HUES6 (cell line): ENCODE measurements at regions not wholly inside any gene's neighbourhood (a gene's known extent, or its start where the extent isn't known, plus 50 kb on each side); places are given as distances from the start of the nearest gene placed in this dataset.

Source experiments
- H3K27ac ChIP-seq: 2 replicates; pipeline ENCODE4 v1.7.0; 2013; ENCODE audit warnings: low read depth, mild to moderate bottlenecking, low read length, inconsistent platforms
- H3K27me3 ChIP-seq: 2 replicates; pipeline ENCODE4 v1.6.1; 2013; ENCODE audit warnings: low read length; ENCODE audit not compliant: control insufficient read depth, insufficient read depth
- H3K36me3 ChIP-seq: 2 replicates; pipeline ENCODE4 v1.6.1; 2013; ENCODE audit warnings: low read length; ENCODE audit not compliant: control insufficient read depth, insufficient read depth
- H3K4me1 ChIP-seq: 2 replicates; pipeline ENCODE4 v1.6.1; 2013; ENCODE audit warnings: low read length; ENCODE audit not compliant: control insufficient read depth, insufficient read depth
- H3K4me3 ChIP-seq: 2 replicates; pipeline ENCODE4 v1.5.1; 2013; ENCODE audit warnings: low read depth, low read length
- H3K9ac ChIP-seq: one replicate; pipeline ENCODE4 v1.6.1; 2013; ENCODE audit warnings: mild to moderate bottlenecking, low read length
- H3K9me3 ChIP-seq: 2 replicates; pipeline ENCODE4 v1.6.1; 2013; ENCODE audit warnings: low read depth, low read length; ENCODE audit not compliant: control insufficient read depth, insufficient read depth

GRCh38 chr2:10520154-10520553 is 72.0 kb upstream of the ODC1 start:
- no peaks in the 10 kb centered on the region for H3K27me3 ChIP-seq
- H3K9ac ChIP-seq, result no peak overlapping the region
- H3K27ac ChIP-seq, result no peak overlapping the region
- no peaks in the 10 kb centered on the region for H3K36me3 ChIP-seq
- peaks cover 15% of the 10 kb centered on the region for H3K9me3 ChIP-seq
- no peak overlapping the region for H3K4me3 ChIP-seq
- no peaks in the 10 kb centered on the region; the same call in 1 of the 2 replicates for H3K4me1 ChIP-seq

GRCh38 chr2:10519394-10519740 is 71.2 kb upstream of the ODC1 start:
- H3K4me3 ChIP-seq, result no peak overlapping the region
- H3K27me3 ChIP-seq, result no peaks in the 10 kb centered on the region
- H3K36me3 ChIP-seq, result no peaks in the 10 kb centered on the region
- H3K9me3 ChIP-seq, result peaks cover 15% of the 10 kb centered on the region
- H3K4me1 ChIP-seq, result peaks cover 1% of the 10 kb centered on the region; the same call in 1 of the 2 replicates
- H3K9ac ChIP-seq, result no peak overlapping the region
- H3K27ac ChIP-seq, result no peak overlapping the region

GRCh38 chr2:10518470-10519393 is 70.6 kb upstream of the ODC1 start:
- no peaks in the 10 kb centered on the region for H3K36me3 ChIP-seq
- no peak overlapping the region for H3K27ac ChIP-seq
- H3K4me1 ChIP-seq, result peaks cover 5% of the 10 kb centered on the region; the same call in 1 of the 2 replicates
- no peak overlapping the region for H3K9ac ChIP-seq
- H3K4me3 ChIP-seq, result no peak overlapping the region
- no peaks in the 10 kb centered on the region for H3K27me3 ChIP-seq
- H3K9me3 ChIP-seq, result peaks cover 15% of the 10 kb centered on the region

- Histone ChIP-seq H3K27me3 (no peaks in the 10 kb centered on the region), H3K9me3 (peaks cover 15% of the 10 kb centered on the region), H3K27ac (no peak overlapping the region)
Measured at GRCh38 chr2:10517351-10518043, 69.4 kb upstream of the ODC1 start.

GRCh38 chr2:10515887-10516286 is 67.8 kb upstream of the ODC1 start:
- H3K4me1 ChIP-seq, result peaks cover 5% of the 10 kb centered on the region; the same call in 1 of the 2 replicates

More at GRCh38 chr2:10517351-10518043, 69.4 kb upstream of the ODC1 start:
- H3K4me3 ChIP-seq, result no peak overlapping the region
- no peaks in the 10 kb centered on the region for H3K36me3 ChIP-seq
- peaks cover 5% of the 10 kb centered on the region; the same call in 1 of the 2 replicates for H3K4me1 ChIP-seq
- no peak overlapping the region for H3K9ac ChIP-seq

GRCh38 chr2:10514743-10515142 is 66.6 kb upstream of the ODC1 start:
- Histone ChIP-seq H3K9me3 (peaks cover 15% of the 10 kb centered on the region), H3K27ac (peak overlapping the region; percentile 24; the same call in 1 of the 2 replicates), H3K36me3 (no peaks in the 10 kb centered on the region), H3K27me3 (no peaks in the 10 kb centered on the region), H3K9ac (no peak overlapping the region), H3K4me3 (no peak overlapping the region), H3K4me1 (peaks cover 5% of the 10 kb centered on the region; the same call in 1 of the 2 replicates)

More at GRCh38 chr2:10515887-10516286, 67.8 kb upstream of the ODC1 start:
- H3K9ac ChIP-seq, result no peak overlapping the region
- no peak overlapping the region for H3K27ac ChIP-seq
- no peaks in the 10 kb centered on the region for H3K27me3 ChIP-seq
- no peak overlapping the region for H3K4me3 ChIP-seq
- H3K9me3 ChIP-seq, result peaks cover 15% of the 10 kb centered on the region
- H3K36me3 ChIP-seq, result no peaks in the 10 kb centered on the region

- Histone ChIP-seq H3K27me3 (no peaks in the 10 kb centered on the region), H3K4me3 (no peak overlapping the region), H3K9ac (no peak overlapping the region), H3K4me1 (peaks cover 5% of the 10 kb centered on the region; the same call in 1 of the 2 replicates), H3K9me3 (peaks cover 15% of the 10 kb centered on the region), H3K36me3 (no peaks in the 10 kb centered on the region), H3K27ac (peak overlapping the region; percentile 3; the same call in 1 of the 2 replicates)
Measured at GRCh38 chr2:10514273-10514672, 66.1 kb upstream of the ODC1 start.

- H3K36me3 ChIP-seq, result no peaks in the 10 kb centered on the region
- peaks cover 15% of the 10 kb centered on the region for H3K9me3 ChIP-seq
- H3K4me1 ChIP-seq, result peaks cover 5% of the 10 kb centered on the region; the same call in 1 of the 2 replicates
- H3K4me3 ChIP-seq, result no peak overlapping the region
- H3K27me3 ChIP-seq, result no peaks in the 10 kb centered on the region
- H3K9ac ChIP-seq, result no peak overlapping the region
- no peak overlapping the region for H3K27ac ChIP-seq
Measured at GRCh38 chr2:10513201-10513600, 65.1 kb upstream of the ODC1 start.

GRCh38 chr2:10508038-10508437 is 59.9 kb upstream of the ODC1 start:
- no peak overlapping the region for H3K4me3 ChIP-seq
- no peaks in the 10 kb centered on the region for H3K36me3 ChIP-seq
- no peaks in the 10 kb centered on the region for H3K27me3 ChIP-seq
- H3K4me1 ChIP-seq, result no peaks in the 10 kb centered on the region
- H3K27ac ChIP-seq, result no peak overlapping the region
- no peaks in the 10 kb centered on the region for H3K9me3 ChIP-seq
- no peak overlapping the region for H3K9ac ChIP-seq

GRCh38 chr2:10507106-10507505 is 59.0 kb upstream of the ODC1 start:
- Histone ChIP-seq H3K9me3 (no peaks in the 10 kb centered on the region), H3K36me3 (no peaks in the 10 kb centered on the region), H3K27me3 (no peaks in the 10 kb centered on the region), H3K9ac (no peak overlapping the region), H3K4me3 (no peak overlapping the region), H3K27ac (no peak overlapping the region; the same call in 1 of the 2 replicates), H3K4me1 (no peaks in the 10 kb centered on the region; the same call in 1 of the 2 replicates)
